ENCODE measurements at regions not wholly inside any gene's neighbourhood (a gene's known extent, or its start where the extent isn't known, plus 50 kb on each side); places are given as distances from the start of the nearest gene placed in this dataset.

- Histone ChIP-seq H3K9me3 (ENCODE audit: insufficient read depth, low read depth, low read length) (no peaks in the 10 kb centered on the region), H3K9ac (ENCODE audit: low read depth, low read length) (no peak overlapping the region), H3K27ac (ENCODE audit: low read depth, low read length) (no peak overlapping the region), H3K36me3 (ENCODE audit: insufficient read depth, low read length) (no peaks in the 10 kb centered on the region), H3K4me1 (ENCODE audit: insufficient read depth, low read length) (no peaks in the 10 kb centered on the region), H3K4me3 (ENCODE audit: low read length) (no peak overlapping the region), H3K27me3 (ENCODE audit: insufficient read depth, low read length) (no peaks in the 10 kb centered on the region)
- 95% methylated on average over 7 of the region's 7 CpGs for WGBS
Observed at GRCh38 chr2:18740474-18740881, 151.1 kb upstream of the NT5C1B start.

- H3K4me3 ChIP-seq (ENCODE audit: low read length): no peak overlapping the region
- WGBS: 92% methylated on average over 1 of the region's 2 CpGs
- H3K9ac ChIP-seq (ENCODE audit: low read depth, low read length): no peak overlapping the region
- no peaks in the 10 kb centered on the region for H3K36me3 ChIP-seq (ENCODE audit: insufficient read depth, low read length)
- no peaks in the 10 kb centered on the region for H3K27me3 ChIP-seq (ENCODE audit: insufficient read depth, low read length)
- no peaks in the 10 kb centered on the region for H3K4me1 ChIP-seq (ENCODE audit: insufficient read depth, low read length)
- no peaks in the 10 kb centered on the region for H3K9me3 ChIP-seq (ENCODE audit: insufficient read depth, low read depth, low read length)
- H3K27ac ChIP-seq (ENCODE audit: low read depth, low read length): no peak overlapping the region
Observed at GRCh38 chr2:18731666-18732065, 142.3 kb upstream of the NT5C1B start.

GRCh38 chr2:18724371-18725145 lies 135.2 kb upstream of the NT5C1B start:
- 89% methylated on average over 4 of the region's 5 CpGs for WGBS
- no peaks in the 10 kb centered on the region for H3K36me3 ChIP-seq (ENCODE audit: insufficient read depth, low read length)
- no peaks in the 10 kb centered on the region for H3K27me3 ChIP-seq (ENCODE audit: insufficient read depth, low read length)
- no peaks in the 10 kb centered on the region for H3K4me1 ChIP-seq (ENCODE audit: insufficient read depth, low read length)
- H3K27ac ChIP-seq (ENCODE audit: low read depth, low read length): no peak overlapping the region
- H3K9ac ChIP-seq (ENCODE audit: low read depth, low read length): no peak overlapping the region
- no peaks in the 10 kb centered on the region for H3K9me3 ChIP-seq (ENCODE audit: insufficient read depth, low read depth, low read length)
- H3K4me3 ChIP-seq (ENCODE audit: low read length): no peak overlapping the region

GRCh38 chr2:18723219-18723618 lies 133.8 kb upstream of the NT5C1B start:
- 97% methylated on average over 4 of the region's 4 CpGs for WGBS
- Histone ChIP-seq H3K36me3 (ENCODE audit: insufficient read depth, low read length) (no peaks in the 10 kb centered on the region), H3K9me3 (ENCODE audit: insufficient read depth, low read depth, low read length) (no peaks in the 10 kb centered on the region), H3K4me1 (ENCODE audit: insufficient read depth, low read length) (no peaks in the 10 kb centered on the region), H3K27ac (ENCODE audit: low read depth, low read length) (no peak overlapping the region), H3K9ac (ENCODE audit: low read depth, low read length) (no peak overlapping the region), H3K4me3 (ENCODE audit: low read length) (no peak overlapping the region), H3K27me3 (ENCODE audit: insufficient read depth, low read length) (no peaks in the 10 kb centered on the region)

- no peak overlapping the region for H3K27ac ChIP-seq (ENCODE audit: low read depth, low read length)
- WGBS: 94% methylated on average over 2 of the region's 2 CpGs
- H3K36me3 ChIP-seq (ENCODE audit: insufficient read depth, low read length): no peaks in the 10 kb centered on the region
- no peak overlapping the region for H3K9ac ChIP-seq (ENCODE audit: low read depth, low read length)
- H3K9me3 ChIP-seq (ENCODE audit: insufficient read depth, low read depth, low read length): no peaks in the 10 kb centered on the region
- H3K4me1 ChIP-seq (ENCODE audit: insufficient read depth, low read length): no peaks in the 10 kb centered on the region
- no peaks in the 10 kb centered on the region for H3K27me3 ChIP-seq (ENCODE audit: insufficient read depth, low read length)
- no peak overlapping the region for H3K4me3 ChIP-seq (ENCODE audit: low read length)
Observed at GRCh38 chr2:18722101-18722500, 132.7 kb upstream of the NT5C1B start.

- Histone ChIP-seq H3K27me3 (ENCODE audit: insufficient read depth, low read length) (no peaks in the 10 kb centered on the region), H3K4me1 (ENCODE audit: insufficient read depth, low read length) (no peaks in the 10 kb centered on the region), H3K36me3 (ENCODE audit: insufficient read depth, low read length) (no peaks in the 10 kb centered on the region), H3K4me3 (ENCODE audit: low read length) (no peak overlapping the region), H3K27ac (ENCODE audit: low read depth, low read length) (no peak overlapping the region), H3K9me3 (ENCODE audit: insufficient read depth, low read depth, low read length) (no peaks in the 10 kb centered on the region), H3K9ac (ENCODE audit: low read depth, low read length) (no peak overlapping the region)
- 91% methylated on average over 10 of the region's 10 CpGs for WGBS
Observed at GRCh38 chr2:18721038-18721922, 131.9 kb upstream of the NT5C1B start.

GRCh38 chr2:18719978-18720775 lies 130.8 kb upstream of the NT5C1B start:
- Histone ChIP-seq H3K4me3 (ENCODE audit: low read length) (no peak overlapping the region), H3K4me1 (ENCODE audit: insufficient read depth, low read length) (no peaks in the 10 kb centered on the region), H3K9me3 (ENCODE audit: insufficient read depth, low read depth, low read length) (no peaks in the 10 kb centered on the region), H3K9ac (ENCODE audit: low read depth, low read length) (no peak overlapping the region), H3K36me3 (ENCODE audit: insufficient read depth, low read length) (no peaks in the 10 kb centered on the region), H3K27ac (ENCODE audit: low read depth, low read length) (no peak overlapping the region), H3K27me3 (ENCODE audit: insufficient read depth, low read length) (no peaks in the 10 kb centered on the region)
- WGBS: 92% methylated on average over 4 of the region's 4 CpGs

- Histone ChIP-seq H3K4me3 (ENCODE audit: low read length) (no peak overlapping the region), H3K27ac (ENCODE audit: low read depth, low read length) (no peak overlapping the region), H3K27me3 (ENCODE audit: insufficient read depth, low read length) (no peaks in the 10 kb centered on the region), H3K4me1 (ENCODE audit: insufficient read depth, low read length) (no peaks in the 10 kb centered on the region), H3K36me3 (ENCODE audit: insufficient read depth, low read length) (no peaks in the 10 kb centered on the region), H3K9me3 (ENCODE audit: insufficient read depth, low read depth, low read length) (peaks cover 7% of the 10 kb centered on the region; the same call in 1 of the 2 replicates), H3K9ac (ENCODE audit: low read depth, low read length) (no peak overlapping the region)
- no CpG with 5 or more reads among the region's 1 CpG for WGBS
Observed at GRCh38 chr2:18708203-18708715, 118.9 kb upstream of the NT5C1B start.

- no peaks in the 10 kb centered on the region for H3K9me3 ChIP-seq (ENCODE audit: insufficient read depth, low read depth, low read length)
- H3K4me3 ChIP-seq (ENCODE audit: low read length): no peak overlapping the region
- no peaks in the 10 kb centered on the region for H3K36me3 ChIP-seq (ENCODE audit: insufficient read depth, low read length)
- H3K9ac ChIP-seq (ENCODE audit: low read depth, low read length): no peak overlapping the region
- H3K27ac ChIP-seq (ENCODE audit: low read depth, low read length): no peak overlapping the region
- no peaks in the 10 kb centered on the region for H3K27me3 ChIP-seq (ENCODE audit: insufficient read depth, low read length)
- no peaks in the 10 kb centered on the region for H3K4me1 ChIP-seq (ENCODE audit: insufficient read depth, low read length)
- WGBS: 93% methylated on average over 2 of the region's 2 CpGs
Observed at GRCh38 chr2:18706001-18706400, 116.6 kb upstream of the NT5C1B start.

- 89% methylated on average over 2 of the region's 2 CpGs for WGBS
- no peaks in the 10 kb centered on the region for H3K36me3 ChIP-seq (ENCODE audit: insufficient read depth, low read length)
- no peak overlapping the region for H3K9ac ChIP-seq (ENCODE audit: low read depth, low read length)
- no peak overlapping the region for H3K27ac ChIP-seq (ENCODE audit: low read depth, low read length)
- H3K4me3 ChIP-seq (ENCODE audit: low read length): no peak overlapping the region
- H3K4me1 ChIP-seq (ENCODE audit: insufficient read depth, low read length): no peaks in the 10 kb centered on the region
- H3K27me3 ChIP-seq (ENCODE audit: insufficient read depth, low read length): no peaks in the 10 kb centered on the region
- H3K9me3 ChIP-seq (ENCODE audit: insufficient read depth, low read depth, low read length): no peaks in the 10 kb centered on the region
Observed at GRCh38 chr2:18704276-18704675, 114.9 kb upstream of the NT5C1B start.

- H3K9me3 ChIP-seq (ENCODE audit: insufficient read depth, low read depth, low read length): no peaks in the 10 kb centered on the region
- WGBS: 94% methylated on average over 1 of the region's 2 CpGs
- no peaks in the 10 kb centered on the region for H3K4me1 ChIP-seq (ENCODE audit: insufficient read depth, low read length)
- H3K4me3 ChIP-seq (ENCODE audit: low read length): no peak overlapping the region
- no peak overlapping the region for H3K9ac ChIP-seq (ENCODE audit: low read depth, low read length)
- H3K36me3 ChIP-seq (ENCODE audit: insufficient read depth, low read length): no peaks in the 10 kb centered on the region
- H3K27me3 ChIP-seq (ENCODE audit: insufficient read depth, low read length): no peaks in the 10 kb centered on the region
- H3K27ac ChIP-seq (ENCODE audit: low read depth, low read length): no peak overlapping the region
Observed at GRCh38 chr2:18703555-18703954, 114.2 kb upstream of the NT5C1B start.

Measured in HUES64 (cell line).